Stomach (tissue), 8 donors: ENCODE measurements at regions not wholly inside any gene's neighbourhood (a gene's known extent, or its start where the extent isn't known, plus 50 kb on each side); places are given as distances from the start of the nearest gene placed in this dataset.
"Not testable (repeated sequence)": the region's sequence is repeated elsewhere in the genome, so short reads cannot be mapped to it uniquely, and the experiment has no call there.

Source experiments
- DNase-seq, 2 donors: peaks; one replicate each; pipeline versions ENCODE4 v3.0.0 to v3.0.0-alpha.2; 2013 to 2019
- H3K27ac ChIP-seq, 5 donors: fragments of 200-600 bp in 4 of 5; sonication (generic) in 4 of 5; one replicate each; pipeline ENCODE4 v1.5.1; 2013 to 2019; ENCODE audit warnings: mild to moderate bottlenecking in 1 of 5, moderate library complexity in 1 of 5
- H3K27me3 ChIP-seq, 3 donors: fragments of 200-600 bp; sonication (generic); one replicate each; pipeline ENCODE4 v1.5.1; 2017 to 2019; ENCODE audit warnings: mixed run types in 1 of 3
- H3K36me3 ChIP-seq, 4 donors: fragments of 200-600 bp; sonication (generic); 1 replicate in 3 of 4; 2 replicates in 1 of 4; pipeline ENCODE4 v1.5.1; 2016 to 2019
- H3K4me1 ChIP-seq, 4 donors: fragments of 200-600 bp; sonication (generic); one replicate each; pipeline ENCODE4 v1.5.1; 2016 to 2019
- H3K4me3 ChIP-seq, 4 donors: fragments of 200-600 bp; sonication (generic) in 3 of 4; one replicate each; pipeline ENCODE4 v1.5.1; 2016 to 2019; ENCODE audit warnings: mild to moderate bottlenecking in 1 of 4
- H3K9me3 ChIP-seq, 4 donors: fragments of 200-600 bp; sonication (generic); one replicate each; pipeline ENCODE4 v1.5.1; 2016 to 2019
- EP300 ChIP-seq: sonication (generic); formaldehyde crosslinking; IDR thresholded peaks from one replicate; pipeline ENCODE4 v1.6.1; 2017; ENCODE audit warnings: antibody characterized with exemption
- POLR2A ChIP-seq, 4 donors: fragments of 450-650 bp; IDR thresholded peaks; one replicate each; pipeline ENCODE4 v1.6.1; 2016; ENCODE audit warnings: antibody characterized with exemption in 4 of 4, control low read depth in 2 of 4, mild to moderate bottlenecking in 1 of 4, moderate library complexity in 1 of 4
- POLR2AphosphoS5 ChIP-seq, 3 donors: sonication (generic); formaldehyde crosslinking; IDR thresholded peaks; one replicate each; pipeline ENCODE4 v1.6.1; 2016; ENCODE audit warnings: antibody characterized with exemption in 3 of 3
- WGBS, 5 donors: extraction: QIAGEN DNeasy Blood & Tissue Kit in 3 of 5; methylation state at CpG; one replicate each; pipeline versions ENCODE4 v1.1.5 to v1.1.7; 2013 to 2018; 5-methylcytosine and 5-hydroxymethylcytosine counted together
- intact Hi-C: fragments of 100-400 bp; cut with DNase I; formaldehyde crosslinking; loops from one replicate; pipeline ENCODE4 v1.15.1; 2023; ENCODE audit warnings: low total_unique reads
- TF ChIP-seq, protein P1 (sequence below), 7 experiments: fragments of 450-650 bp in 4 of 7; fragments of 200-600 bp in 3 of 7; sonication (generic) in 3 of 7; IDR thresholded peaks; one replicate each; pipeline ENCODE4 v1.5.1; 2016 to 2019; ENCODE audit warnings: antibody characterized with exemption in 7 of 7, control low read depth in 2 of 7, mild to moderate bottlenecking in 1 of 7
- donor health status: healthy with polysubstance abuse.
- donor health status: Bipolar disorder and iron deficiency.
- donor health status: healthy.

DNA sequence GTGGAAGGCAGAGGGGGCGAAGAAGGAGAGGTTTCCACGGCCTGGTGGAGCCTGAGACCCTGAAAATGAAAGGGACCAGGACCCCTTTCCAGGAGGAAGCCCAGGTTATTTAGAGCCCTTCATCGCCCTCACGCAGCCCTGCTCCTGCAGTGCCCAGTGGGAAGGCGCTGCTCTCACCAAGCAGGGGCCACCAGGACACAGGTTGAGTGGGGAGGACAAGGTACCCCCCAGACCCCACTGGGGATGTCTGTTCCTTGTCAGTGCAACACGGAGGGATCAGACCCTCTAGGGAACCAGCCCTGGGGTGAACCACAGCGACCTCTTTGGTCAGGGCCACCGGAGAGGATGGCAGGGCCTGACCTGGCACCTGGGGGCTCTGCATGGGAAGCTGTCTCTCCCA is 163.9 kb downstream of the C16orf95 start:
- WGBS, 5 donors = 58 to 90% (median 84%) methylated on average over 1 to 8 of the region's 8 CpGs
- intact Hi-C loops = no loop called here
- Histone ChIP-seq H3K4me1 (no peaks in the 10 kb centered on the region), H3K4me3 (no peak overlapping the region), H3K9me3 (peaks cover 0 to 14% (median 6%) of the 10 kb centered on the region in 4 donors), H3K27me3 (no peaks in the 10 kb centered on the region), H3K27ac (no peak overlapping the region), H3K36me3 (no peaks in the 10 kb centered on the region)
- no peak for DNase-seq
- TF ChIP-seq EP300 = no peak
- no peak for TF ChIP-seq POLR2AphosphoS5 (IDR thresholded peaks at IDR 0.05)
- TF ChIP-seq POLR2A (IDR thresholded peaks at IDR 0.05) = no peak
- TF ChIP-seq, protein P1, sequence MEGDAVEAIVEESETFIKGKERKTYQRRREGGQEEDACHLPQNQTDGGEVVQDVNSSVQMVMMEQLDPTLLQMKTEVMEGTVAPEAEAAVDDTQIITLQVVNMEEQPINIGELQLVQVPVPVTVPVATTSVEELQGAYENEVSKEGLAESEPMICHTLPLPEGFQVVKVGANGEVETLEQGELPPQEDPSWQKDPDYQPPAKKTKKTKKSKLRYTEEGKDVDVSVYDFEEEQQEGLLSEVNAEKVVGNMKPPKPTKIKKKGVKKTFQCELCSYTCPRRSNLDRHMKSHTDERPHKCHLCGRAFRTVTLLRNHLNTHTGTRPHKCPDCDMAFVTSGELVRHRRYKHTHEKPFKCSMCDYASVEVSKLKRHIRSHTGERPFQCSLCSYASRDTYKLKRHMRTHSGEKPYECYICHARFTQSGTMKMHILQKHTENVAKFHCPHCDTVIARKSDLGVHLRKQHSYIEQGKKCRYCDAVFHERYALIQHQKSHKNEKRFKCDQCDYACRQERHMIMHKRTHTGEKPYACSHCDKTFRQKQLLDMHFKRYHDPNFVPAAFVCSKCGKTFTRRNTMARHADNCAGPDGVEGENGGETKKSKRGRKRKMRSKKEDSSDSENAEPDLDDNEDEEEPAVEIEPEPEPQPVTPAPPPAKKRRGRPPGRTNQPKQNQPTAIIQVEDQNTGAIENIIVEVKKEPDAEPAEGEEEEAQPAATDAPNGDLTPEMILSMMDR (IDR thresholded peaks at IDR 0.05) = no peak

DNA sequence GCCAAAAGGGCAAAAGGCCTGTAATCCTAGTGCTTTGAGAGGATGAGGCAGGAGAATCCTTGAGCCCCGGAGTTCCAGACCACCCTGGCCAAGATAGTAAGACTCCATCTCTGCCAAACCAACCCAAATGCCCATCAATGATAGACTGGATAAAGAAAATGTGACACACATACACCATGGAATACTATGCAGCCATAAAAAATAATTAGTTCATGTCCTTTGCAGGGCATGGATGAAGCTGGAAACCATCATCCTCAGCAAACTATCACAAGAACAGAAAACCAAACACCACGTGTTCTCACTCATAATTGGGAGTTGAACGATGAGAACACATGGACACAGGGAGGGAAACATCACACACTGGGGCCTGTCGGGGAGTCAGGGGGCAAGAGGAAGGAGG is 161.9 kb downstream of the C16orf95 start:
- 73 to 92% (median 90%) methylated on average over 4 of the region's 4 CpGs for WGBS, 5 donors
- H3K4me1 ChIP-seq, H3K27ac ChIP-seq, H3K9me3 ChIP-seq, intact Hi-C loops, H3K36me3 ChIP-seq, H3K4me3 ChIP-seq, DNase-seq: not testable (repeated sequence)
- peaks cover 0 to 14% (median 0%) of the 10 kb centered on the region in 3 donors for H3K27me3 ChIP-seq

DNA sequence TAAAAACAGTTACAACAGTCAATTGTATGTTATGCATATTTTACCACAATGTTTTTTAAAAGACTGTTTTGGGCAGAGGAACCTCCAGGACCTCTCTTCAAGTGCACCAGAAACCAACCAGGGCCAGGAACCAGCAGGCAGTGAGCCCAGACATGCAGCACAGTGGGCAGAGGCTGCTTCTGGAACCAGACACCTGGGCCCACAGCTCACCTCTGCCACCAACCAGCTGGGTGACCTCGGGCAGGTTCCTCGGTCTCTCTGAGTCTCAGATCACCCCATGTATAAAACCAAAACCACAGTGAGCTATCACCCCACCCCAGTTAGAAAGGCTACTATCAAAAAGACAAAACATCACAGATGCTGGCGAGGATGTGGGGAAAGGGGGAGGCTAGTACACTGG is 161.0 kb downstream of the C16orf95 start:
- peaks cover 0 to 23% (median 0%) of the 10 kb centered on the region in 3 donors for H3K27me3 ChIP-seq
- WGBS, 5 donors = 72 to 92% (median 80%) methylated on average over 3 of the region's 3 CpGs
- H3K4me3 ChIP-seq = no peak overlapping the region
- no peak for DNase-seq
- H3K9me3 ChIP-seq = no peaks in the 10 kb centered on the region
- no peaks in the 10 kb centered on the region for H3K4me1 ChIP-seq
- no peaks in the 10 kb centered on the region for H3K36me3 ChIP-seq
- no peak overlapping the region for H3K27ac ChIP-seq
- TF ChIP-seq POLR2AphosphoS5 (IDR thresholded peaks at IDR 0.05) (no peak), EP300 (no peak), POLR2A (IDR thresholded peaks at IDR 0.05) (no peak)
- TF ChIP-seq, protein P1 (IDR thresholded peaks at IDR 0.05) = no peak
- intact Hi-C loops = no loop called here

DNA sequence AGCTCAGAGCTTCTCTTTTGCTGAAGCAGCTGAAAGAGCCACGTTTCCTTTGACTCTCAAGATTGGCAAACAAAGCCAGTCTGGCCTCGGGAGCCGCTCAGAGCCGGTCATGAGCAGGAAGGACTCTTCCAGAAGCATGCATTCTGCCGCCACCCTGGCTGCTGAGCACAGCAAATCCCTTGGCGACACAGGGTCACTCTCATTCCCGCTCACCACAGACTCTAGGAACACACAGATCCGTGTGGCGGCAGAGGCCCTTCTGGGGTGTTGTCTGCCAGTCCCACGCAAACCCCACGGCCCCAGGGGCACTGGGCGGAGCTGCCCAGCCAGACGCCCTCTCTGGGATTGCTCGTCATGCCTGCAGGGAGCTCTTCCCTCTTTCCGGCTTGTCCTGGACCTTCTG is 157.0 kb downstream of the C16orf95 start:
- peak in 1 of 2 donors; percentile 75 for DNase-seq
- Histone ChIP-seq H3K4me1 (no peaks in the 10 kb centered on the region), H3K27me3 (peaks cover 0 to 27% (median 0%) of the 10 kb centered on the region in 3 donors), H3K36me3 (no peaks in the 10 kb centered on the region), H3K9me3 (no peaks in the 10 kb centered on the region), H3K27ac (no peak overlapping the region), H3K4me3 (no peak overlapping the region)
- TF ChIP-seq POLR2AphosphoS5 (IDR thresholded peaks at IDR 0.05) (no peak), EP300 (no peak), POLR2A (IDR thresholded peaks at IDR 0.05) (no peak)
- TF ChIP-seq, protein P1 (IDR thresholded peaks at IDR 0.05) = no peak
- intact Hi-C loops = no loop called here
- 31 to 38% (median 36%) methylated on average over 13 to 15 of the region's 15 CpGs for WGBS, 5 donors

DNA sequence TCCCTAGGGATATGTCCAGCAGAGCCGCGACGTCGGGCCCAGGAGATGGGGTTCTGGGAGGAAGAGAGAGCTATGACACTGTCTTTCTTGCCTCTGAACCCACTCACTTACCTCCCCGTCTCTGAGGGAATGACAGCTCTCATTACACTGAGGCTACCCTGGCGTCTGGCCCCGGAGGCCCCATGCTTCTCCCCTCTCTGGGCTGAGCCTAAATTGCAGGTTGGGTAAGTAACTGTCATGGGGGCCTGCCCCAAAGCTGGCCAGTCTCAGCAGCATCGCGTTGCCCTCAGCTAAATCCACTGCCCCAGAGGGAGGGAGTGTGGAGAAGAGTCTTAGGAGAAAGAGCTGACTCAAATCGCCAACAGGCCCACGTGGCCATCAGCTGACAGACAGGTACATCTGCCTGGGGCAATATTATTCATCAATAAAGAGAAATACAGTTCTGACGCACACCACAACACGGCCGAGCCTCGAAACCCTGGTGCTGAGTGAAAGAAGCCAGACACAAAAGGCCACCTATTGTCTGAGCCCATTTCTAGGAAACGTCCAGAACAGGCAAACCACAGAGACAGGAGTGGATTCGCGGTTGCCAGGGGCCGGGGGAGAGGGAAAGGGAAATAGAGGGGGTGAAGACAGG is 156.4 kb downstream of the C16orf95 start:
- Histone ChIP-seq H3K27ac (no peak overlapping the region), H3K27me3 (peaks cover 0 to 27% (median 0%) of the 10 kb centered on the region in 3 donors), H3K4me3 (no peak overlapping the region), H3K36me3 (no peaks in the 10 kb centered on the region), H3K4me1 (no peaks in the 10 kb centered on the region), H3K9me3 (no peaks in the 10 kb centered on the region)
- intact Hi-C loops = no loop called here
- DNase-seq = no peak
- no peak for TF ChIP-seq POLR2AphosphoS5 (IDR thresholded peaks at IDR 0.05)
- TF ChIP-seq POLR2A (IDR thresholded peaks at IDR 0.05) = no peak
- TF ChIP-seq EP300 = no peak
- TF ChIP-seq, protein P1 (IDR thresholded peaks at IDR 0.05) = no peak
- WGBS, 5 donors = 70 to 77% (median 73%) methylated on average over 18 to 19 of the region's 19 CpGs

DNA sequence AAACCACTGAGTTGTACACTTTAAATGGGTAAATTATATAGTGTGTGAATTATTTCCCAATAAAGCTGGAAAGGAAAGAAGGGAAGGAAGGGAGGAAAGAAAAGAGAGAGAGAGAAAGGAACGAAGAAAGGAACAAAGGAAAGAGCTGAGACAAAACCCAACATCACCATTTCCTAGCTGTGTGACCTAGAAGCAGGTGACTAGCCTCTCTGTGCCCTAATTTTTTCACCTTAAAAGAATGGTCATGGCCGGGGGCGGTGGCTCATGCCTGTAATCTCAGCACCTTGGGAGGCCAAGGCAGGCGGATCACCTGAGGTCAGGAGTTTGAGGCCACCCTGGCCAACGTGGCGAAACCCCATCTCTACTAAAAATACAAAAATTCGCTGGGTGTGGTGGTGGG is 155.8 kb downstream of the C16orf95 start:
- H3K36me3 ChIP-seq, intact Hi-C loops, H3K9me3 ChIP-seq, DNase-seq, H3K27ac ChIP-seq, H3K4me3 ChIP-seq, H3K4me1 ChIP-seq: not testable (repeated sequence)
- 83 to 89% (median 87%) methylated on average over 7 of the region's 7 CpGs for WGBS, 5 donors
- H3K27me3 ChIP-seq = peaks cover 0 to 27% (median 0%) of the 10 kb centered on the region in 3 donors
